SK-MEL-5 (cell line): ENCODE measurements at regions not wholly inside any gene's neighbourhood (a gene's known extent, or its start where the extent isn't known, plus 50 kb on each side); places are given as distances from the start of the nearest gene placed in this dataset.

Source experiments
- small RNA-seq, 2 experiments: library from RNA; depleted of rRNA; stranded (forward); fragments of <200 nt; gene quantifications; one replicate each; pipeline ENCODE3, GENCODE V24; 2014

Small RNA genes lying in the stretch of these regions (small RNA-seq; reads per million reads assigned to genes)
- gene AC096577.2 (0 reads per million in 2 experiments), gene RNU6-351P (0 reads per million in 2 experiments)
